ENCODE measurements at regions not wholly inside any gene's neighbourhood (a gene's known extent, or its start where the extent isn't known, plus 50 kb on each side); places are given as distances from the start of the nearest gene placed in this dataset.

GRCh38 chr5:172570594-172571334 is 70.3 kb upstream of the NEURL1B start:
- in situ Hi-C loops (cut with HindIII; ENCODE audit: low sequenced_read_pairs), result no loop called here

GRCh38 chr5:172569861-172570558 is 71.1 kb upstream of the NEURL1B start:
- in situ Hi-C loops (cut with HindIII; ENCODE audit: low sequenced_read_pairs), result no loop called here

GRCh38 chr5:172568308-172568910 is 72.7 kb upstream of the NEURL1B start:
- in situ Hi-C loops (cut with HindIII; ENCODE audit: low sequenced_read_pairs), result no loop called here

- in situ Hi-C loops (cut with HindIII; ENCODE audit: low sequenced_read_pairs), result no loop called here
Measured at GRCh38 chr5:172567843-172568242, 73.2 kb upstream of the NEURL1B start.

GRCh38 chr5:172567294-172567693 is 73.8 kb upstream of the NEURL1B start:
- in situ Hi-C loops (cut with HindIII; ENCODE audit: low sequenced_read_pairs), result no loop called here

GRCh38 chr5:172565931-172566665 is 75.0 kb upstream of the NEURL1B start:
- in situ Hi-C loops (cut with HindIII; ENCODE audit: low sequenced_read_pairs), result no loop called here

GRCh38 chr5:172565455-172565854 is 75.6 kb upstream of the NEURL1B start:
- in situ Hi-C loops (cut with HindIII; ENCODE audit: low sequenced_read_pairs), result no loop called here

GRCh38 chr5:172564883-172565282 is 76.2 kb upstream of the NEURL1B start:
- in situ Hi-C loops (cut with HindIII; ENCODE audit: low sequenced_read_pairs), result no loop called here

GRCh38 chr5:172564188-172564587 is 76.9 kb upstream of the NEURL1B start:
- in situ Hi-C loops (cut with HindIII; ENCODE audit: low sequenced_read_pairs), result no loop called here

GRCh38 chr5:172562443-172562842 is 78.6 kb upstream of the NEURL1B start:
- in situ Hi-C loops (cut with HindIII; ENCODE audit: low sequenced_read_pairs), result no loop called here

- in situ Hi-C loops (cut with HindIII; ENCODE audit: low sequenced_read_pairs), result no loop called here
Measured at GRCh38 chr5:172561151-172561550, 79.9 kb upstream of the NEURL1B start.

- in situ Hi-C loops (cut with HindIII; ENCODE audit: low sequenced_read_pairs), result no loop called here
Measured at GRCh38 chr5:172559004-172559932, 81.8 kb upstream of the NEURL1B start.

- in situ Hi-C loops (cut with HindIII; ENCODE audit: low sequenced_read_pairs), result no loop called here
Measured at GRCh38 chr5:172558076-172558976, 82.7 kb upstream of the NEURL1B start.

- in situ Hi-C loops (cut with HindIII; ENCODE audit: low sequenced_read_pairs), result no loop called here
Measured at GRCh38 chr5:172556971-172557461, 84.0 kb upstream of the NEURL1B start.

- in situ Hi-C loops (cut with HindIII; ENCODE audit: low sequenced_read_pairs), result no loop called here
Measured at GRCh38 chr5:172556262-172556661, 84.8 kb upstream of the NEURL1B start.

GRCh38 chr5:172554562-172554961 is 86.5 kb upstream of the NEURL1B start:
- in situ Hi-C loops (cut with HindIII; ENCODE audit: low sequenced_read_pairs), result no loop called here

- in situ Hi-C loops (cut with HindIII; ENCODE audit: low sequenced_read_pairs), result no loop called here
Measured at GRCh38 chr5:172553903-172554302, 87.2 kb upstream of the NEURL1B start.

- in situ Hi-C loops (cut with HindIII; ENCODE audit: low sequenced_read_pairs), result no loop called here
Measured at GRCh38 chr5:172553167-172553566, 87.9 kb upstream of the NEURL1B start.

GRCh38 chr5:172550996-172551395 is 90.1 kb upstream of the NEURL1B start:
- in situ Hi-C loops (cut with HindIII; ENCODE audit: low sequenced_read_pairs), result no loop called here
